ENCODE measurements at regions not wholly inside any gene's neighbourhood (a gene's known extent, or its start where the extent isn't known, plus 50 kb on each side); places are given as distances from the start of the nearest gene placed in this dataset.

- TF ChIP-seq BACH2 (CRISPR knock-in tag; IDR thresholded peaks at IDR 0.05; ENCODE audit: borderline replicate concordance) (no peak), TOX (CRISPR knock-in tag; IDR thresholded peaks at IDR 0.05; ENCODE audit: borderline replicate concordance) (no peak), RARB (CRISPR knock-in tag; IDR thresholded peaks at IDR 0.05) (no peak), ZNF565 (CRISPR knock-in tag; conservative IDR thresholded peaks at IDR 0.05; ENCODE audit: low read depth) (no peak), ESRRG (CRISPR knock-in tag; IDR thresholded peaks at IDR 0.05) (no peak), PATZ1 (CRISPR knock-in tag; IDR thresholded peaks at IDR 0.05; ENCODE audit: borderline replicate concordance) (no peak), ZC3H10 (CRISPR knock-in tag; IDR thresholded peaks at IDR 0.05) (no peak), TCF4 (CRISPR knock-in tag; IDR thresholded peaks at IDR 0.05; ENCODE audit: borderline replicate concordance) (no peak), ZFP3 (CRISPR knock-in tag; IDR thresholded peaks at IDR 0.05) (no peak), CSDC2 (CRISPR knock-in tag; IDR thresholded peaks at IDR 0.05) (no peak), POU6F1 (CRISPR knock-in tag; IDR thresholded peaks at IDR 0.05; ENCODE audit: borderline replicate concordance, low read depth) (no peak), GLIS3 (CRISPR knock-in tag; IDR thresholded peaks at IDR 0.05) (no peak), SNAI2 (CRISPR knock-in tag; IDR thresholded peaks at IDR 0.05) (no peak), ZFP30 (CRISPR knock-in tag; IDR thresholded peaks at IDR 0.05) (no peak)
- ATAC-seq, result no peak
Observed at GRCh38 chr5:98398465-98398864, 375.0 kb upstream of the RGMB start.

GRCh38 chr5:98401656-98402055 is 371.8 kb upstream of the RGMB start:
- ATAC-seq, result peak; percentile 56
- TF ChIP-seq ZNF70 (CRISPR knock-in tag; IDR thresholded peaks at IDR 0.05), result no peak

GRCh38 chr5:98402130-98402529 is 371.3 kb upstream of the RGMB start:
- ATAC-seq, result peak; percentile 58
- TF ChIP-seq RARB (CRISPR knock-in tag; IDR thresholded peaks at IDR 0.05), result no peak
- TF ChIP-seq TSHZ2 (CRISPR knock-in tag; IDR thresholded peaks at IDR 0.05), result no peak
- TF ChIP-seq PATZ1 (CRISPR knock-in tag; IDR thresholded peaks at IDR 0.05; ENCODE audit: borderline replicate concordance), result no peak
- TF ChIP-seq CSRNP3 (CRISPR knock-in tag; IDR thresholded peaks at IDR 0.05), result no peak
- no peak for TF ChIP-seq TCF4 (CRISPR knock-in tag; IDR thresholded peaks at IDR 0.05; ENCODE audit: borderline replicate concordance)
- TF ChIP-seq ARNTL (CRISPR knock-in tag; IDR thresholded peaks at IDR 0.05; ENCODE audit: borderline replicate concordance, low read depth), result no peak
- TF ChIP-seq ZNF70 (CRISPR knock-in tag; IDR thresholded peaks at IDR 0.05), result no peak
- no peak for TF ChIP-seq TOX (CRISPR knock-in tag; IDR thresholded peaks at IDR 0.05; ENCODE audit: borderline replicate concordance)
- TF ChIP-seq ISL1 (CRISPR knock-in tag; IDR thresholded peaks at IDR 0.05), result no peak
- TF ChIP-seq SNAI2 (CRISPR knock-in tag; IDR thresholded peaks at IDR 0.05), result no peak
- no peak for TF ChIP-seq OSR1 (CRISPR knock-in tag; IDR thresholded peaks at IDR 0.05)
- TF ChIP-seq CREB5 (CRISPR knock-in tag; IDR thresholded peaks at IDR 0.05; ENCODE audit: low read depth), result no peak
- TF ChIP-seq ZNF8 (CRISPR knock-in tag; IDR thresholded peaks at IDR 0.05), result no peak
- TF ChIP-seq ZFP3 (CRISPR knock-in tag; IDR thresholded peaks at IDR 0.05), result no peak
- TF ChIP-seq CSDC2 (CRISPR knock-in tag; IDR thresholded peaks at IDR 0.05), result no peak
- no peak for TF ChIP-seq POU6F1 (CRISPR knock-in tag; IDR thresholded peaks at IDR 0.05; ENCODE audit: borderline replicate concordance, low read depth)
- no peak for TF ChIP-seq PPARA (CRISPR knock-in tag; IDR thresholded peaks at IDR 0.05; ENCODE audit: borderline replicate concordance)
- TF ChIP-seq ZNF565 (CRISPR knock-in tag; conservative IDR thresholded peaks at IDR 0.05; ENCODE audit: low read depth), result no peak
- TF ChIP-seq BACH2 (CRISPR knock-in tag; IDR thresholded peaks at IDR 0.05; ENCODE audit: borderline replicate concordance), result no peak
